UCSD-AML1 (cell line): ENCODE measurements at regions not wholly inside any gene's neighbourhood (a gene's known extent, or its start where the extent isn't known, plus 50 kb on each side); places are given as distances from the start of the nearest gene placed in this dataset.

Experiments
- DNase-seq: peaks from one replicate; lab custom pipeline; 2025; ENCODE audit not compliant: unreplicated experiment; lab: John Stamatoyannopoulos, UW

- DNase-seq = no peak
Measured at GRCh38 chr2:196434217-196434616, 205.3 kb upstream of the CCDC150 start.

GRCh38 chr2:196435189-196435588 is 204.3 kb upstream of the CCDC150 start:
- DNase-seq = no peak

GRCh38 chr2:196437626-196438025 is 201.9 kb upstream of the CCDC150 start:
- DNase-seq = no peak

- DNase-seq = no peak
Measured at GRCh38 chr2:196439760-196440159, 199.8 kb upstream of the CCDC150 start.

- no peak for DNase-seq
Measured at GRCh38 chr2:196440413-196440812, 199.1 kb upstream of the CCDC150 start.

- no peak for DNase-seq
Measured at GRCh38 chr2:196441527-196441926, 198.0 kb upstream of the CCDC150 start.

- no peak for DNase-seq
Measured at GRCh38 chr2:196442211-196442610, 197.3 kb upstream of the CCDC150 start.

- no peak for DNase-seq
Measured at GRCh38 chr2:196444442-196444841, 195.1 kb upstream of the CCDC150 start.

GRCh38 chr2:196445991-196446390 is 193.5 kb upstream of the CCDC150 start:
- no peak for DNase-seq

GRCh38 chr2:196448407-196449079 is 191.0 kb upstream of the CCDC150 start:
- DNase-seq = no peak

GRCh38 chr2:196449083-196449482 is 190.4 kb upstream of the CCDC150 start:
- DNase-seq = no peak

GRCh38 chr2:196452758-196453157 is 186.8 kb upstream of the CCDC150 start:
- no peak for DNase-seq

- no peak for DNase-seq
Measured at GRCh38 chr2:196453613-196454047, 185.9 kb upstream of the CCDC150 start.

- no peak for DNase-seq
Measured at GRCh38 chr2:196454492-196454891, 185.0 kb upstream of the CCDC150 start.

GRCh38 chr2:196459539-196459938 is 180.0 kb upstream of the CCDC150 start:
- DNase-seq = peak; percentile 46

GRCh38 chr2:196463706-196464105 is 175.8 kb upstream of the CCDC150 start:
- no peak for DNase-seq

- no peak for DNase-seq
Measured at GRCh38 chr2:196464311-196464710, 175.2 kb upstream of the CCDC150 start.

- DNase-seq = no peak
Measured at GRCh38 chr2:196466581-196466980, 172.9 kb upstream of the CCDC150 start.

- no peak for DNase-seq
Measured at GRCh38 chr2:196468394-196468793, 171.1 kb upstream of the CCDC150 start.

- DNase-seq = no peak
Measured at GRCh38 chr2:196473617-196474016, 165.9 kb upstream of the CCDC150 start.

- DNase-seq = no peak
Measured at GRCh38 chr2:196475611-196476010, 163.9 kb upstream of the CCDC150 start.

GRCh38 chr2:196478588-196478987 is 160.9 kb upstream of the CCDC150 start:
- no peak for DNase-seq

GRCh38 chr2:196479350-196479749 is 160.2 kb upstream of the CCDC150 start:
- no peak for DNase-seq
